A549 (cell line): ENCODE measurements at regions not wholly inside any gene's neighbourhood (a gene's known extent, or its start where the extent isn't known, plus 50 kb on each side); places are given as distances from the start of the nearest gene placed in this dataset.

Experiments
- ATAC-seq, 2 experiments: fragments of 200-7000 bp in 1 of 2; fragments of >200 bp in 1 of 2; cut with Nextera tagmentation in 1 of 2; cut with Tn5 transposase in 1 of 2; 3 replicates each; pipeline versions ENCODE4 v1.8.0 to v1.9.1; 2018 to 2020; ENCODE audit warnings: mild to moderate bottlenecking in 1 of 2, moderate library complexity in 1 of 2
- CTCF ChIA-PET: fragments of 300-600 bp; sonication (Branson Sonifier 250); formaldehyde crosslinking; extraction: SDS; loops from one replicate; lab custom pipeline; 2021; ENCODE audit warnings: antibody characterized with exemption, inconsistent platforms; lab: Yijun Ruan, JAX
- POLR2A ChIA-PET: fragments of 350-600 bp; formaldehyde crosslinking; extraction: SDS; loops from one replicate; lab custom pipeline; 2021; ENCODE audit warnings: antibody characterized with exemption, inconsistent platforms; lab: Yijun Ruan, JAX
- DNase-seq, 2 experiments: peaks; one replicate each; pipeline versions ENCODE4 v3.0.0 to v3.0.0-alpha.2; 2011 to 2016; ENCODE audit warnings: low read depth in 1 of 2, low spot score in 1 of 2
- FAIRE-seq: peaks from 2 replicates; lab custom pipeline; 2011; peaks lifted over from hg19 to GRCh38; lab: Jason Lieb, UNC
- H3K27ac ChIP-seq, 2 experiments: fragments of >200 bp; sonication (Bioruptor Twin); formaldehyde crosslinking; 3 replicates each; pipeline ENCODE4 v1.5.1; 2016 to 2017
- H3K4me1 ChIP-seq: fragments of >200 bp; sonication (Bioruptor Twin); formaldehyde crosslinking; 3 replicates; pipeline ENCODE4 v1.6.1; 2016
- H3K4me2 ChIP-seq: fragments of >200 bp; sonication (Bioruptor Twin); formaldehyde crosslinking; 3 replicates; pipeline ENCODE4 v1.6.1; 2016
- H3K4me3 ChIP-seq: fragments of >200 bp; sonication (Bioruptor Twin); formaldehyde crosslinking; 3 replicates; pipeline ENCODE4 v1.5.1; 2016
- H3K9me3 ChIP-seq: fragments of >200 bp; sonication (Bioruptor Twin); formaldehyde crosslinking; 3 replicates; pipeline ENCODE4 v1.6.1; 2016
- BCL3 ChIP-seq: fragments of >200 bp; sonication (Bioruptor Twin); formaldehyde crosslinking; IDR thresholded peaks from 3 replicates; pipeline ENCODE4 v1.6.1; 2016
- CBX2 ChIP-seq: fragments of 200-600 bp; sonication (generic); IDR thresholded peaks from 2 replicates; pipeline ENCODE4 v1.6.1; 2016; ENCODE audit warnings: low read depth, mild to moderate bottlenecking, borderline replicate concordance
- CBX8 ChIP-seq: fragments of 200-600 bp; sonication (generic); IDR thresholded peaks from 2 replicates; pipeline ENCODE4 v1.6.1; 2016
- CHD2 ChIP-seq: fragments of 150-350 bp; IDR thresholded peaks from 2 replicates; pipeline ENCODE4 v1.6.1; 2014; ENCODE audit warnings: low read length; ENCODE audit not compliant: partially characterized antibody
- EHMT2 ChIP-seq: fragments of 200-600 bp; sonication (generic); IDR thresholded peaks from 2 replicates; pipeline ENCODE4 v1.6.1; 2016; ENCODE audit warnings: antibody characterized with exemption, low read depth, mild to moderate bottlenecking, moderate library complexity
- EP300 ChIP-seq, 2 experiments: fragments of >200 bp; sonication (Bioruptor Twin); formaldehyde crosslinking; IDR thresholded peaks; 2 replicates in 1 of 2; 3 replicates in 1 of 2; pipeline ENCODE4 v1.6.1; 2016 to 2017
- ESRRA ChIP-seq: fragments of 150-350 bp; IDR thresholded peaks from 2 replicates; pipeline ENCODE4 v1.6.1; 2014; ENCODE audit warnings: mild to moderate bottlenecking, low read length, borderline replicate concordance
- FOSL2 ChIP-seq, 2 experiments: fragments of 450-650 bp in 1 of 2; fragments of >200 bp in 1 of 2; sonication (Bioruptor Twin) in 1 of 2; formaldehyde crosslinking; IDR thresholded peaks; 2 replicates each; pipeline versions ENCODE4 v1.5.0 to v1.6.1; 2016 to 2020; ENCODE audit warnings: mild to moderate bottlenecking in 1 of 2, moderate library complexity in 1 of 2
- FOXS1 ChIP-seq: fragments of 250-450 bp; sonication (Bioruptor Pico); IDR thresholded peaks from 2 replicates; pipeline ENCODE4 v1.5.0; 2020; ENCODE audit warnings: mild to moderate bottlenecking, moderate library complexity
- HES2 ChIP-seq: fragments of >200 bp; sonication (Bioruptor Twin); formaldehyde crosslinking; IDR thresholded peaks from 2 replicates; pipeline ENCODE4 v1.6.1; 2016
- HEYL ChIP-seq: fragments of 250-450 bp; sonication (Bioruptor Pico); IDR thresholded peaks from 2 replicates; pipeline ENCODE4 v1.8.0; 2021; ENCODE audit warnings: mild to moderate bottlenecking, moderate library complexity
- JUN ChIP-seq, 2 experiments: fragments of >200 bp; sonication (Bioruptor Twin); formaldehyde crosslinking; IDR thresholded peaks; 2 replicates in 1 of 2; 3 replicates in 1 of 2; pipeline ENCODE4 v1.6.1; 2016 to 2017
- JUNB ChIP-seq: fragments of >200 bp; sonication (Bioruptor Twin); formaldehyde crosslinking; IDR thresholded peaks from 2 replicates; pipeline ENCODE4 v1.6.1; 2016
- PHF8 ChIP-seq: fragments of 200-600 bp; sonication (generic); IDR thresholded peaks from 2 replicates; pipeline ENCODE4 v1.6.1; 2016; ENCODE audit warnings: low read depth, mild to moderate bottlenecking, antibody characterized with exemption, moderate library complexity, borderline replicate concordance
- POLR2AphosphoS2 ChIP-seq: conservative IDR thresholded peaks from 2 replicates; pipeline ENCODE4 v1.6.1; 2012; ENCODE audit warnings: low read length, improper control_type of control experiment, inconsistent platforms
- RFX5 ChIP-seq: fragments of 450-650 bp; IDR thresholded peaks from 2 replicates; pipeline ENCODE4 v1.7.1; 2014; ENCODE audit warnings: antibody characterized with exemption, mild to moderate bottlenecking, moderate library complexity
- SMC3 ChIP-seq: fragments of >200 bp; sonication (Bioruptor Twin); formaldehyde crosslinking; IDR thresholded peaks from 3 replicates; pipeline ENCODE4 v1.6.1; 2018; ENCODE audit warnings: inconsistent platforms
- TFCP2L1 ChIP-seq: fragments of 250-450 bp; sonication (Bioruptor Pico); IDR thresholded peaks from 2 replicates; pipeline ENCODE4 v1.5.0; 2021; ENCODE audit warnings: mild to moderate bottlenecking
- ZC3H11A ChIP-seq: fragments of 450-650 bp; IDR thresholded peaks from 2 replicates; pipeline ENCODE4 v1.6.1; 2014; ENCODE audit warnings: antibody characterized with exemption, mild to moderate bottlenecking
- ZFP36 ChIP-seq: fragments of 450-650 bp; IDR thresholded peaks from 2 replicates; pipeline ENCODE4 v1.6.1; 2014; ENCODE audit warnings: borderline replicate concordance; ENCODE audit not compliant: partially characterized antibody
- ZNF302 ChIP-seq: fragments of 250-450 bp; sonication (Bioruptor Pico); IDR thresholded peaks from 2 replicates; pipeline ENCODE4 v1.9.0; 2021; ENCODE audit warnings: inconsistent platforms, mild to moderate bottlenecking, moderate library complexity
- WGBS: methylation state at CpG from one replicate; pipeline ENCODE4 v1.1.6; 2017; ENCODE audit errors: missing lambda C conversion rate; 5-methylcytosine and 5-hydroxymethylcytosine counted together
- TF ChIP-seq, protein P1 (sequence below): IDR thresholded peaks from 2 replicates; pipeline ENCODE4 v1.6.1; 2012
- TF ChIP-seq, protein P2 (sequence below): fragments of 250-450 bp; sonication (Bioruptor Pico); IDR thresholded peaks from 2 replicates; pipeline ENCODE4 v1.5.0; 2021; ENCODE audit warnings: mild to moderate bottlenecking, moderate library complexity, borderline replicate concordance
- TF ChIP-seq, protein P3 (sequence below): fragments of 450-650 bp; IDR thresholded peaks from 2 replicates; pipeline ENCODE4 v1.6.1; 2014; ENCODE audit warnings: antibody characterized with exemption
- TF ChIP-seq, protein P4 (sequence below): fragments of >200 bp; sonication (Bioruptor Twin); formaldehyde crosslinking; IDR thresholded peaks from 3 replicates; pipeline ENCODE4 v1.5.1; 2016

GRCh38 chr11:109894242-109894641 lies 198.9 kb upstream of the ZC3H12C start (continued):
- no peak for TF ChIP-seq BCL3
- no peak for TF ChIP-seq JUNB
- no peak for TF ChIP-seq EP300 (IDR thresholded peaks at IDR 0.05)
- TF ChIP-seq ZC3H11A = no peak

DNA sequence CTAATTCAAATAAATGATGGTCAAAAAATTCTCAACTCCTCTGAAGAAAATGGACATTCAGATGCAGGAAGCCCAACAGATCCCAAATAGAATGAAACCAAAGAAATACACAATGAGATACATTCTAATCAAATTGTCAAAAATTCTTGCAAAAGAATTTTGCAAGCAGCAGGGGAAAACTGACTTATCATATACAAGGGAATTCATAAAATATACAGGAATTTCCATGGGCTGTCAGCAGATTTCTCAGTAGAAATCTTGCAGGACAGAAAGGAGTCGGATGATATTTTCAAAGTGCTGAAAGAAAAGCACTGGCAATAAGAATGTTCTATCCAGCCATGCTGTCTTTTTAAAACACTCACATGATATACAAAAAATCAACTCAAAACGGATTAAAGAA lies 194.6 kb upstream of the ZC3H12C start:
- ChIA-PET POLR2A (no interaction called here), CTCF (no interaction called here)
- no peak overlapping the region for H3K4me3 ChIP-seq
- FAIRE-seq = no peak
- no peak for ATAC-seq
- no peaks in the 10 kb centered on the region; the same call in 1 of the 3 replicates for H3K9me3 ChIP-seq
- H3K4me1 ChIP-seq = no peaks in the 10 kb centered on the region
- TF ChIP-seq, protein P1, sequence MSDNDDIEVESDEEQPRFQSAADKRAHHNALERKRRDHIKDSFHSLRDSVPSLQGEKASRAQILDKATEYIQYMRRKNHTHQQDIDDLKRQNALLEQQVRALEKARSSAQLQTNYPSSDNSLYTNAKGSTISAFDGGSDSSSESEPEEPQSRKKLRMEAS = no peak
- TF ChIP-seq PHF8 (no peak), EHMT2 (no peak), TFCP2L1 (CRISPR knock-in tag) (no peak), SMC3 (no peak), ZFP36 (no peak), HES2 (no peak), ZC3H11A (no peak), CBX2 (no peak), RFX5 (no peak), CHD2 (no peak), JUN (IDR thresholded peaks at IDR 0.05) (no peak), CBX8 (no peak), POLR2AphosphoS2 (no peak), ZNF302 (CRISPR knock-in tag) (no peak)
- TF ChIP-seq, protein P2, sequence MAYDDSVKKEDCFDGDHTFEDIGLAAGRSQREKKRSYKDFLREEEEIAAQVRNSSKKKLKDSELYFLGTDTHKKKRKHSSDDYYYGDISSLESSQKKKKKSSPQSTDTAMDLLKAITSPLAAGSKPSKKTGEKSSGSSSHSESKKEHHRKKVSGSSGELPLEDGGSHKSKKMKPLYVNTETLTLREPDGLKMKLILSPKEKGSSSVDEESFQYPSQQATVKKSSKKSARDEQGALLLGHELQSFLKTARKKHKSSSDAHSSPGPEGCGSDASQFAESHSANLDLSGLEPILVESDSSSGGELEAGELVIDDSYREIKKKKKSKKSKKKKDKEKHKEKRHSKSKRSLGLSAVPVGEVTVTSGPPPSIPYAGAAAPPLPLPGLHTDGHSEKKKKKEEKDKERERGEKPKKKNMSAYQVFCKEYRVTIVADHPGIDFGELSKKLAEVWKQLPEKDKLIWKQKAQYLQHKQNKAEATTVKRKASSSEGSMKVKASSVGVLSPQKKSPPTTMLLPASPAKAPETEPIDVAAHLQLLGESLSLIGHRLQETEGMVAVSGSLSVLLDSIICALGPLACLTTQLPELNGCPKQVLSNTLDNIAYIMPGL = no peak
- TF ChIP-seq, protein P3, sequence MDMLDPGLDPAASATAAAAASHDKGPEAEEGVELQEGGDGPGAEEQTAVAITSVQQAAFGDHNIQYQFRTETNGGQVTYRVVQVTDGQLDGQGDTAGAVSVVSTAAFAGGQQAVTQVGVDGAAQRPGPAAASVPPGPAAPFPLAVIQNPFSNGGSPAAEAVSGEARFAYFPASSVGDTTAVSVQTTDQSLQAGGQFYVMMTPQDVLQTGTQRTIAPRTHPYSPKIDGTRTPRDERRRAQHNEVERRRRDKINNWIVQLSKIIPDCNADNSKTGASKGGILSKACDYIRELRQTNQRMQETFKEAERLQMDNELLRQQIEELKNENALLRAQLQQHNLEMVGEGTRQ = no peak
- TF ChIP-seq, all 56 proteins: peak for 0
- no peak for DNase-seq
- Histone ChIP-seq H3K27ac (no peak overlapping the region), H3K4me2 (no peak overlapping the region)
- 15% methylated on average over 2 of the region's 2 CpGs for WGBS

GRCh38 chr11:109902764-109903433 lies 190.3 kb upstream of the ZC3H12C start:
- no peak for ATAC-seq
- no peak for TF ChIP-seq ZNF302 (CRISPR knock-in tag)
- TF ChIP-seq FOSL2 (IDR thresholded peaks at IDR 0.05) = no peak
- no peak for TF ChIP-seq FOSL2 (CRISPR knock-in tag; IDR thresholded peaks at IDR 0.05)
- no peak for TF ChIP-seq RFX5
- no peak for TF ChIP-seq JUN (IDR thresholded peaks at IDR 0.05)
- no peak for TF ChIP-seq PHF8
- TF ChIP-seq HEYL (CRISPR knock-in tag) = no peak
- TF ChIP-seq ESRRA = no peak
- no peak for TF ChIP-seq JUNB
- TF ChIP-seq FOXS1 (CRISPR knock-in tag) = no peak
- TF ChIP-seq, protein P4, sequence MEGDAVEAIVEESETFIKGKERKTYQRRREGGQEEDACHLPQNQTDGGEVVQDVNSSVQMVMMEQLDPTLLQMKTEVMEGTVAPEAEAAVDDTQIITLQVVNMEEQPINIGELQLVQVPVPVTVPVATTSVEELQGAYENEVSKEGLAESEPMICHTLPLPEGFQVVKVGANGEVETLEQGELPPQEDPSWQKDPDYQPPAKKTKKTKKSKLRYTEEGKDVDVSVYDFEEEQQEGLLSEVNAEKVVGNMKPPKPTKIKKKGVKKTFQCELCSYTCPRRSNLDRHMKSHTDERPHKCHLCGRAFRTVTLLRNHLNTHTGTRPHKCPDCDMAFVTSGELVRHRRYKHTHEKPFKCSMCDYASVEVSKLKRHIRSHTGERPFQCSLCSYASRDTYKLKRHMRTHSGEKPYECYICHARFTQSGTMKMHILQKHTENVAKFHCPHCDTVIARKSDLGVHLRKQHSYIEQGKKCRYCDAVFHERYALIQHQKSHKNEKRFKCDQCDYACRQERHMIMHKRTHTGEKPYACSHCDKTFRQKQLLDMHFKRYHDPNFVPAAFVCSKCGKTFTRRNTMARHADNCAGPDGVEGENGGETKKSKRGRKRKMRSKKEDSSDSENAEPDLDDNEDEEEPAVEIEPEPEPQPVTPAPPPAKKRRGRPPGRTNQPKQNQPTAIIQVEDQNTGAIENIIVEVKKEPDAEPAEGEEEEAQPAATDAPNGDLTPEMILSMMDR = no peak
- TF ChIP-seq, all 56 proteins: peak for 0
- H3K4me3 ChIP-seq = no peak overlapping the region
- H3K4me1 ChIP-seq = no peaks in the 10 kb centered on the region
- no peak overlapping the region for H3K27ac ChIP-seq
- POLR2A ChIA-PET = no interaction called here
- CTCF ChIA-PET = no interaction called here
- no peak overlapping the region for H3K4me2 ChIP-seq
- H3K9me3 ChIP-seq = no peaks in the 10 kb centered on the region; the same call in 1 of the 3 replicates
- no peak for DNase-seq
- 23% methylated on average over 5 of the region's 5 CpGs for WGBS
- no peak for FAIRE-seq
